NCI-H2107 (cell line): ENCODE measurements at regions not wholly inside any gene's neighbourhood (a gene's known extent, or its start where the extent isn't known, plus 50 kb on each side); places are given as distances from the start of the nearest gene placed in this dataset.
"Not testable (repeated sequence)": the region's sequence is repeated elsewhere in the genome, so short reads cannot be mapped to it uniquely, and the experiment has no call there.

Source experiments
- DNase-seq: peaks from one replicate; lab custom pipeline; 2025; lab: John Stamatoyannopoulos, UW

GRCh38 chr3:193905541-193906396 is 230.2 kb upstream of the HES1 start:
- no peak for DNase-seq

GRCh38 chr3:193906849-193907410 is 229.0 kb upstream of the HES1 start:
- no peak for DNase-seq

- DNase-seq: no peak
Observed at GRCh38 chr3:193908181-193908744, 227.7 kb upstream of the HES1 start.

- no peak for DNase-seq
Observed at GRCh38 chr3:193909387-193909786, 226.6 kb upstream of the HES1 start.

- no peak for DNase-seq
Observed at GRCh38 chr3:193910310-193910709, 225.6 kb upstream of the HES1 start.

- no peak for DNase-seq
Observed at GRCh38 chr3:193910886-193911738, 224.8 kb upstream of the HES1 start.

GRCh38 chr3:193911784-193912340 is 224.1 kb upstream of the HES1 start:
- no peak for DNase-seq

- DNase-seq: no peak
Observed at GRCh38 chr3:193912621-193913178, 223.2 kb upstream of the HES1 start.

- DNase-seq: no peak
Observed at GRCh38 chr3:193914602-193915001, 221.3 kb upstream of the HES1 start.

- no peak for DNase-seq
Observed at GRCh38 chr3:193915099-193915498, 220.8 kb upstream of the HES1 start.

GRCh38 chr3:193915613-193916012 is 220.3 kb upstream of the HES1 start:
- DNase-seq: no peak

- no peak for DNase-seq
Observed at GRCh38 chr3:193917158-193917557, 218.8 kb upstream of the HES1 start.

- no peak for DNase-seq
Observed at GRCh38 chr3:193921465-193921864, 214.5 kb upstream of the HES1 start.

GRCh38 chr3:193922034-193922774 is 213.7 kb upstream of the HES1 start:
- DNase-seq: no peak

- DNase-seq: not testable (repeated sequence)
Observed at GRCh38 chr3:193923958-193924357, 212.0 kb upstream of the HES1 start.

- not testable (repeated sequence) for DNase-seq
Observed at GRCh38 chr3:193926071-193926470, 209.9 kb upstream of the HES1 start.

- not testable (repeated sequence) for DNase-seq
Observed at GRCh38 chr3:193927413-193928206, 208.3 kb upstream of the HES1 start.

- no peak for DNase-seq
Observed at GRCh38 chr3:193928354-193929209, 207.4 kb upstream of the HES1 start.

GRCh38 chr3:193929373-193929772 is 206.6 kb upstream of the HES1 start:
- no peak for DNase-seq
